ENCODE measurements at regions not wholly inside any gene's neighbourhood (a gene's known extent, or its start where the extent isn't known, plus 50 kb on each side); places are given as distances from the start of the nearest gene placed in this dataset.

GRCh38 chr14:43532825-43533416 is 974.2 kb downstream of the FSCB start:
- no peak for ATAC-seq (ENCODE audit: low read depth)
- H3K4me3 ChIP-seq (ENCODE audit: control extremely low read depth in 1 of 5, extremely low read depth in 1 of 5, insufficient read depth in 1 of 5, low read depth in 2 of 5, low read length in 4 of 5) = no peak overlapping the region
- H4K20me1 ChIP-seq (ENCODE audit: control insufficient read depth, insufficient read depth, low read length, poor library complexity, severe bottlenecking) = no peaks in the 10 kb centered on the region
- peaks cover 0 to 25% (median 0%) of the 10 kb centered on the region in 3 donors for H3K9me3 ChIP-seq (ENCODE audit: control extremely low read depth in 1 of 3, control insufficient read depth in 2 of 3, insufficient read depth in 1 of 3, low read length in 2 of 3)
- no peak overlapping the region for H3K27ac ChIP-seq (ENCODE audit: low read length in 2 of 2)
- no peak overlapping the region for H3K4me3 Mint-ChIP-seq
- WGBS (ENCODE audit: insufficient coverage) = 92% methylated on average over 39 of the region's 40 CpGs
- no peaks in the 10 kb centered on the region for H3K79me2 ChIP-seq (ENCODE audit: control insufficient read depth, insufficient read depth, low read length)
- ChIA-PET CTCF (no interaction called here), POLR2A (no interaction called here)
- peaks cover 5% of the 10 kb centered on the region for H3K9me3 Mint-ChIP-seq (ENCODE audit: insufficient read depth)
- H3K9ac ChIP-seq (ENCODE audit: low read length) = no peak overlapping the region
- H2AFZ ChIP-seq (ENCODE audit: insufficient read depth, low read depth, low read length, poor library complexity, severe bottlenecking) = no peak overlapping the region
- H3K27me3 ChIP-seq (replicated peaks in 1 of 4; ENCODE audit: control extremely low read depth in 1 of 4, control insufficient read depth in 3 of 4, insufficient read depth in 4 of 4, low read length in 3 of 4) = no peaks in the 10 kb centered on the region
- H3K27me3 Mint-ChIP-seq = no peaks in the 10 kb centered on the region
- no peak for DNase-seq
- TF ChIP-seq EZH2 (IDR thresholded peaks at IDR 0.05; ENCODE audit: borderline replicate concordance, insufficient read depth, low read depth, low read length, poor library complexity, severe bottlenecking) = no peak
- H3K4me1 ChIP-seq (ENCODE audit: control insufficient read depth in 2 of 2, insufficient read depth in 2 of 2, low read length in 2 of 2) = no peaks in the 10 kb centered on the region
- no peaks in the 10 kb centered on the region for H3K4me1 Mint-ChIP-seq
- intact Hi-C loops (cut with micrococcal nuclease) = no loop called here
- H3K36me3 ChIP-seq (replicated peaks in 1 of 2; ENCODE audit: control extremely low read depth in 1 of 2, control insufficient read depth in 1 of 2, extremely low read depth in 1 of 2, insufficient read depth in 2 of 2, low read length in 1 of 2) = no peaks in the 10 kb centered on the region
- H3K27ac Mint-ChIP-seq = no peak overlapping the region
- H3K4me2 ChIP-seq (replicated peaks; ENCODE audit: low read depth, low read length, poor library complexity, severe bottlenecking) = no peak overlapping the region

GRCh38 chr14:43528321-43528720 is 978.8 kb downstream of the FSCB start:
- WGBS (ENCODE audit: insufficient coverage) = no CpG with 5 or more reads among the region's 5 CpGs
- no peak overlapping the region for H3K4me3 Mint-ChIP-seq
- H3K9me3 Mint-ChIP-seq (ENCODE audit: insufficient read depth) = no peaks in the 10 kb centered on the region
- DNase-seq (no peak), ATAC-seq (ENCODE audit: low read depth) (no peak)
- Histone ChIP-seq H3K4me1 (ENCODE audit: control insufficient read depth in 2 of 2, insufficient read depth in 2 of 2, low read length in 2 of 2) (no peaks in the 10 kb centered on the region), H3K27me3 (replicated peaks in 1 of 4; ENCODE audit: control extremely low read depth in 1 of 4, control insufficient read depth in 3 of 4, insufficient read depth in 4 of 4, low read length in 3 of 4) (no peaks in the 10 kb centered on the region), H3K27ac (ENCODE audit: low read length in 2 of 2) (no peak overlapping the region), H3K79me2 (ENCODE audit: control insufficient read depth, insufficient read depth, low read length) (no peaks in the 10 kb centered on the region), H3K9ac (ENCODE audit: low read length) (no peak overlapping the region), H3K4me3 (ENCODE audit: control extremely low read depth in 1 of 5, extremely low read depth in 1 of 5, insufficient read depth in 1 of 5, low read depth in 2 of 5, low read length in 4 of 5) (no peak overlapping the region), H3K4me2 (replicated peaks; ENCODE audit: low read depth, low read length, poor library complexity, severe bottlenecking) (no peak overlapping the region), H3K9me3 (ENCODE audit: control extremely low read depth in 1 of 3, control insufficient read depth in 2 of 3, insufficient read depth in 1 of 3, low read length in 2 of 3) (peaks cover 0 to 9% (median 0%) of the 10 kb centered on the region in 3 donors), H2AFZ (ENCODE audit: insufficient read depth, low read depth, low read length, poor library complexity, severe bottlenecking) (no peak overlapping the region), H3K36me3 (replicated peaks in 1 of 2; ENCODE audit: control extremely low read depth in 1 of 2, control insufficient read depth in 1 of 2, extremely low read depth in 1 of 2, insufficient read depth in 2 of 2, low read length in 1 of 2) (no peaks in the 10 kb centered on the region), H4K20me1 (ENCODE audit: control insufficient read depth, insufficient read depth, low read length, poor library complexity, severe bottlenecking) (no peaks in the 10 kb centered on the region)
- ChIA-PET CTCF (no interaction called here), POLR2A (no interaction called here)
- no peak for TF ChIP-seq EZH2 (IDR thresholded peaks at IDR 0.05; ENCODE audit: borderline replicate concordance, insufficient read depth, low read depth, low read length, poor library complexity, severe bottlenecking)
- no peak for TF ChIP-seq CTCF (IDR thresholded peaks at IDR 0.05)
- no peak overlapping the region for H3K27ac Mint-ChIP-seq
- H3K4me1 Mint-ChIP-seq = no peaks in the 10 kb centered on the region
- intact Hi-C loops (cut with micrococcal nuclease) = no loop called here
- no peaks in the 10 kb centered on the region for H3K27me3 Mint-ChIP-seq

All from B cell (primary cell).